Thyroid gland (tissue), 4 donors: ENCODE measurements at regions not wholly inside any gene's neighbourhood (a gene's known extent, or its start where the extent isn't known, plus 50 kb on each side); places are given as distances from the start of the nearest gene placed in this dataset.

Source experiments
- CTCF ChIP-seq, 6 experiments: fragments of 200-600 bp in 3 of 6; fragments of 450-650 bp in 3 of 6; sonication (generic) in 3 of 6; IDR thresholded peaks; one replicate each; pipeline ENCODE4 v1.5.1; 2016 to 2019; ENCODE audit warnings: antibody characterized with exemption in 6 of 6, mild to moderate bottlenecking in 2 of 6, inconsistent platforms in 1 of 6, moderate library complexity in 1 of 6
- POLR2A ChIP-seq, 2 donors: fragments of 450-650 bp; IDR thresholded peaks; one replicate each; pipeline ENCODE4 v1.6.1; 2017; ENCODE audit warnings: antibody characterized with exemption in 2 of 2, mild to moderate bottlenecking in 2 of 2, moderate library complexity in 1 of 2

GRCh38 chr15:93482731-93483130, 393.7 kb upstream of the RGMA start:
- TF ChIP-seq CTCF (IDR thresholded peaks at IDR 0.05) (no peak), POLR2A (IDR thresholded peaks at IDR 0.05) (no peak)
